NCI-H774 (cell line): ENCODE measurements at regions not wholly inside any gene's neighbourhood (a gene's known extent, or its start where the extent isn't known, plus 50 kb on each side); places are given as distances from the start of the nearest gene placed in this dataset.

Experiments used
- DNase-seq: peaks from one replicate; lab custom pipeline; 2025; lab: John Stamatoyannopoulos, UW

GRCh38 chr2:59440491-59440890, 1113.0 kb downstream of the BCL11A start:
- no peak for DNase-seq

DNA sequence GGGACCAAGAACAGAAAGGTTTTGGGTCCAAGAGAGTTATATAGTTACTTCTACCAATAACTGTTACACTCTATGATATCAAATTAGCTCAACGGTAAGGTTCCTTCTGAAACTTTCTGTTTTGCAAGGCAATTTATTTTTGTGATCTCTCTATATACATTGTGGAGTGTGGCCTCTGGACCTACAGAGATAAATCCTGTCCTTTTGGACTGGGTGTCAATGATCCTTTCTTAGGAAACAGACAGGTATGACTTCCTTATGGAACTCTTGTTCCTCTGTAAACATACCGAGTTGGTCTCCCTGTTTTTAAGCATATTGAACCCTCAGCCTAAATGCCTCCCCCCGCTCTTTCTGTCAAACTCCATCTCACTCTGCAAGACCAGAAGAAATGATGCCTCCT, 1117.8 kb downstream of the BCL11A start:
- no peak for DNase-seq

DNA sequence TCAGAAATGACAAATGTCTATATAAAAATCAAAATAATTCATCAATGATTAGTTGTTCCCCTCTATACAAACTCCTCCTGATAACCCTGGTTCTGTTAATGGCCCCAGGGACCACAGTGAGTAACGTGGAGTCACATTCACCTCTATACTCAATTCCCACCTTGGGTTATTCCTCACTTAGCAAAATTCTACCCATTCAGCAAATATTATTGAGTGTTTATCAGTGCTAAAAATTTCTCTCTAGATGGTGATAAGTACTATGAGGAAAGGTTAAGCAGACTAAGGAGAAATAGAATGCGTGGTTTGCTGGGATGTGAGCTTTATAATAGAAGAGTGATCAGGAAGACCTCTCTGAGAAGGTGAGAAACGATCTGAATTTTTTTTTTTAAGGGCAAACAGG, 1124.5 kb downstream of the BCL11A start:
- no peak for DNase-seq

GRCh38 chr2:59427980-59428379, 1125.5 kb downstream of the BCL11A start:
- DNase-seq = no peak

DNA sequence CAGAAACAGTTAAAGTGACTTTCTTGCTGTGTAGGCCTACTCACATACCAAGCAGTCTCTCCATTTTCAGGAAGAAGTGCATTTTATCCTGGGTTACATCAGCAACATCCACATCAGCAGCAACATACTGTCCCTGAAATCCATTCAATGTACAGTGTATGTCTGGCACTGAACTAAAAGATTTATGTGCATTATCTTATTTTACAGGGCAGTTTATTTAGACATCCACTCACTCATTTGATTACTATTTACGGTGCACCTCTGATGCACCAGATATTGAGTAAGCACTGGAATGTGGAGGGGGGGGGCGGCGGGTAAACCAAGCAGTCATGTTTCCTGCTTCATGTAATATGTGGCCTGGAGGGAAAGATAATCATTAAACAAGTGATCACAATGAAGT, 1128.2 kb downstream of the BCL11A start:
- DNase-seq = no peak

DNA sequence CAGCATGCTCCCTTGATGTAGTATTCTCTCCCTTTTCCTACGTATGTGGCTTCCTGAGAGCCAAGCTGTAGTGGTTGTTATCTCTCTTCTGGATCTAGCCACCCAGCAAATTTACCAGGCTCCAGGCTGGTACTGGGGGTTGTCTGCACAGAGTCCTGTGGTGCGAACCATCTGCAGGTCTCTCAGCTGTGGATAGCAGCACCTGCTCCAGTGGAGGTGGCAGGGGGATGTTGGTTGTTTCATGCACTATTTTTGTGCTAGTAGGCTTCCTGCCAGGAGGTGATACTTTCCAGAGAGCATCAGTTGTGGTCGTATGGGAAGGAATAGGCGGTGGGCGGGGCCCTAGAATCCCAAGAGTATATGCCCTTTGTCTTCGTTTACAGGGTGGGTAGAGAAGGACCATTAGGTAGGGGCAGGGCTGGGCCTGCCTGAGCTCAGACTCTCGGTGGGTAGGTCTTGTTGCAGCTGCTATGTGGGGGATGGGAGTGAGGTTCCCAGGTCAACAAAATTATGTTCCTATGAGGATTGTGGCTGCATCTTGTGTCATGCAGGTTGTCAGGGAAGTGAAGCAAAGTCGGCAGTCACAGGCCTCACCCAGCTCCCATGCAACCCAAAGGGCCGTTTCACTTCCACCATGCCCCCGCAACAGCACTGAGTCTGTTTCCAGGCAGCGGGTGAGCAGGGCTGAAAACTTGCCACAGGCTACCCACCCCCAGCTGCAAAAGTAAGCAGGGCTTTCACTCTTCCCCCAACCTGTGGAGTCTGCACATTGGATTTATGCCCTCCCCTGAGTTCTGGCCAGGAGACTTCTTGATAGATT, 1139.5 kb downstream of the BCL11A start:
- no peak for DNase-seq

DNA sequence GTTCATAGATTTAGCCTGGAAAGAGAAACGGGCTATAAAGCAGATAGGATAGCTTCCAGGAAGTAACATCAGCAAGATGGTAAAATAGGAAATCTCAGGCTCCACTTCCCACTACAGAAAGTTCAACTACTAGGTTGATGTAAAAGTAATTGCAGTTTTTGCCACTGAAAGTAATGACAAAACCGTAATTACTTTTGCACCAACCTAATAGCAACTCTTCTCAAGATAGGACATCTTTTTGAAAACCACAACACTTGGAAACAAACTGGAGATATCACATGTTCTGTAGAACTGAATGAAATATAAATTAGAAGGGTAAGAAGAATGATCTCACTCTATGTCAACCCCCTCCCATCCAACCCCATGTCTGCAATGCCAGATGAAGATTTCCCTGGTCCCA, 1154.3 kb downstream of the BCL11A start:
- DNase-seq = no peak

DNA sequence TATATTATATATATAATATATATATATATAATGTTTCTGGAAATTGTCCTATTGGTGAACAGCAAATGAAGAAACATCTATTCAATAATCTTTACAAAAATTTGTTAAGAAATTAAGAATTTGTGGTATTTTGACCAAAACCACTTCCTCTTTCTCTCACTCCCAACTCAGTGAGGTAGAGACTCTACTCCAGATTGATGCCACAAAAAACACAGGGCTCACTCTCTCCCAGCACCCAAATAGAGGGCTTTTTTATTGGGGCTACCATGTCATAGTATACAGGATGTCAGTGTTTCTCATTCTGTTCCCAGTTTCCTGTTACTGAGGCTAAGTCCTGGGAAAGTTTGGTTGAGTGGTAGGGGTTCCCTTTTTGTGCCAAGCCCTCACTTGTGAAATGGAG, 1155.4 kb downstream of the BCL11A start:
- no peak for DNase-seq

DNA sequence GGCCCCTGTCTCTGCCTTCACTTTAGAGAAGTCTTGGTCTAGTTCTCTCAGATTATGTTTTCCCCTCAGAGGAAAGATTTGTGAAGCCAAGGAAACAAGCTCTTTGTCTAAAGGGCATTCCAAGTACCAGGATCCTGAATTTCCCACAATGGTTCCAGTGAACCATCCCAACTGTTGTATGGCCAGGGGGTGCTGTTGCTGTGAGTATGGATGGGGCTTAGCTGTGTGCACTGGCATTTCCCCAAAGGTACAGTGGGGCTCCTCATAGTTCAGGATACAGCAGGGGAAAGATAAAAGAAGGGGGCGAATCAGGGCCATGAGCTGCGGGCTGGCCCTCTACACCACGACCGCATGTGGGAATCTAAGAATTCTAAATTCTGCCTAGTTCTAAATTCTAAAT, 1154.0 kb upstream of the FANCL start:
- DNase-seq = no peak

GRCh38 chr2:59391896-59392295, 1150.8 kb upstream of the FANCL start:
- no peak for DNase-seq

DNA sequence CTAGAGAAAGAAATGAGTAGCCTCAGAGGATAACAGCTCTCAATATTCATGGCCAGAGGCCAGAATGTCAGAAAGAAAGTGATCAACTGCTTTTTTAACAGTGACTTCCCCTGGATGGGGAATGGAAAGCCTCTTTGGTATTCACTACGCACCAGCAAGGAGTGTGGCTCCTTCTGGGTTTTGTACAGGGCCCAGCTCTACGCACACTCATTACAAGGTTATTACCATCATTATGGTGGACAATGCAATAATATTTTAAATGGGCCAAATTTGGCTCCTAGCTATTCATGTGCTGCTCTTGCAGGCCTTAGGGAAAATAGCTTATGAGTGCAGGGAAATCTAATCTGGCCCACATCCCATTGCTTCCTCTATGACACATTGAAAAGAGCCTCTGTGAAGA, 1149.5 kb upstream of the FANCL start:
- DNase-seq = no peak

DNA sequence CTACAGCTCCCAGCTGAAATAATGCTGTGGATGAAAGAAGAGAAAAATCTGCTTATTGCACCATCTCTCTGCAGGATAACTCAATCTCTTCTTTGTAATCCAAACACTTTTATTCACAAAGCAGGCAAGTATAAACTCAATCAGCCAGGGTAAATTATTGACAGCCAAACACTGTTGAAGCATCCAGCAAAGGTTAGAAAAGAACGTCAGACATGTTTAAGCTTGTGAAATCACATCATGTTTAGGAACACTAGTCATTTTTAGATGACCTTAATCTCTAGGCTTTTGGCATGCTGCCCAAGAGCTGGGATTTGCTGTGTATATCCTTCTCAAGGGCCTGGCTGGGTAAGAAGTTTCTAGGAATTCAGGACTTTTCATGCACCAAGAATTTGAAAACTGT, 1148.1 kb upstream of the FANCL start:
- DNase-seq = no peak

- no peak for DNase-seq
Measured at GRCh38 chr2:59385971-59386370, 1144.8 kb upstream of the FANCL start.

- peak; percentile 40 for DNase-seq
Measured at GRCh38 chr2:59383473-59383872, 1142.3 kb upstream of the FANCL start.

- no peak for DNase-seq
Measured at GRCh38 chr2:59378127-59378526, 1137.0 kb upstream of the FANCL start.

DNA sequence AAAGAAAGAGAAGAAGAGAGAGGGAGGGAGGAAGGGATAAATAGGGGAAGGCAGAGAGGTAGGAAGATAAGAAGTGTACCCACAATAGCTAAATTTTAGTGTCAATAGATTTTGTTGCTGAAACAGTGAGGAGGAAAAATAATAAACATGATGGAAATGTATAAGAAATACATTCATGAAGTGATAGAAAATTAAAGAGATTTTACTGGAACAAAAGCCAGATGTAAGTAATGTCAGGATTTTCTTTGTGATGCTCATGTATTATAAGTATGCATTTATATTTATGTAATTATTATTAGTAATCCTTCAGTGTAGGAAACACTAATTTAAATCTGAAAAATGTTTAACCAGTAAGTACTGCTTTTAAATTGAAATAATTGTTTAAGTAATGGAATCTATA, 1125.2 kb upstream of the FANCL start:
- no peak for DNase-seq

- DNase-seq = no peak
Measured at GRCh38 chr2:59354498-59354897, 1113.4 kb upstream of the FANCL start.

DNA sequence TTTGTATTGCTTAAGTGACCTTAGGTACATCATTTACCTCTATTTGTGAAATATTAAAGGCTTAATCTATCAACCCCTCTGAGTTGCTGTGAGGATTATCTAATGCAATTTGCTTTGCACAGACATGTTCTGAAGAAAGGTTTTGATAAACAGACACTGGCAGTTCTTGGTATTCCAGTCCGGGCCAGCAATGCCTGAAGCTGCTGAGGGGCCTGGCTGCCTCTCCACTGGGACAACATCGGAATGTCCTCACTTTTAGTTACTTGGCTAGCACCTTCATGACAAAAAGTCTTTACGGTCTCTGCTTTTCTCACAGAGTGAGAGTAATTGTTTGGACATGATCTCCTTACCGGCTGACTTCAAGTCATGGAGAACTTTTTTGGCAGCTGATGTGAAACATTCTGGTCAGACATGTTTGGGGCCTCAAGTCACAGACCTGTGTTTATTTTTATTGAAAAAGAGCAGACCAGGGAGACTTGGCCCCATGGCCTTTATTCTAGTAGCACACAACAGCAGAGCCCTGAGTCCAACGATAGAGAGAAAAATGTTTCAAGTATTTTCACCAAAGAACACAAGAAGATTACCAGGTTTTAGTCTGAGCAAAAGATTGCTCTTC, 1112.3 kb upstream of the FANCL start:
- DNase-seq = no peak

DNA sequence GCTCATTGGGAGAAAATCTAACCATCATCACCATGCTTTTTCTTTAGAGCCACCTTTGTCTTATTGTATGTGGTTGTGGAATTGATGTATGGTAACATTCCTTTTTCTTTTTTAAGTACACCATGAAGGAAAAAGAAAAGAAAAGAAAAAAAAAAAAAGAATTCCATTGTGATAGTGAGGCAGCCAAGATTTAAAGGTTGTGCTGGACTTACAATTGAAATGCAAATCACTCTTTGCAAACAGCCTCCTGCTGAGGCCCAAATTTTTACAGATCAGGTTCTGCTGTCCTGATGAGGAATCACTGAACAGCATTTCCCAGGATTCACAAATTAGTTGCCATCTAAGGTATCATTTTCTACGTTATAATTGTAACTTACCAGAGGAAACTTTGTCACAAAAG, 1101.0 kb upstream of the FANCL start:
- no peak for DNase-seq

- DNase-seq = no peak
Measured at GRCh38 chr2:59339837-59340207, 1098.7 kb upstream of the FANCL start.

DNA sequence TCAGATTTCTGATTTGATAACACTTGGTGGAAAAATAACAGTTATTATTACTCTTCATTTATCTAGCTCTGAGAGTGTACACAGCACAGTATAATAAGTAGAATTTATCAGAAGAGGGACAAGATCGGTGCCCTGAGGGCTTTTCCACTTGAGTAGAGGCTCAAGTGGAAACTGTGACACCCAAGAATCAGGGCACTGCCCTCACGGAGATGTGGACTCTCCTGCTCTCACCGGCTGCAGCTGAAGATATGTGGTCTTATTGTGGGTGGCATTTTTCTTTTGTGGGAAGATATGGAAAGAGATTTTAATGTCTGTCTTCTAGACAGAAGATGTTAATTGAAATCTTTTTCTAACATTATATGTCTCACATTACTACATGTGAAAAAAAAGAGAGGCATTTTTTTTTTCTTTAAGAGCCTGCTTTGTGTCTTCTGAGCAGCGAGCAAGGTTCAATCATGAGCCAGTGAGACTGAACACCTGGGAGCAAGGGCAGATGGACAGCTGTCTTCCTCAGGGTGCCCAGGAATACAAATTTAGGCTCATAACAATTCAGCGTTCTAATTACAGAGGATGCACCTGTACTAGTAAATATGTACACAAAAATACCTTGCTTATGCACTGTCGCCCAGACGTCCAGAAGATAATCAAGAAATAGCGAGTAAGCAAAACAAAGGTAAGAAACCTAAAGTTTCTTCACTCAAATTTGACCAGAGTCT, 1098.2 kb upstream of the FANCL start:
- DNase-seq = no peak

DNA sequence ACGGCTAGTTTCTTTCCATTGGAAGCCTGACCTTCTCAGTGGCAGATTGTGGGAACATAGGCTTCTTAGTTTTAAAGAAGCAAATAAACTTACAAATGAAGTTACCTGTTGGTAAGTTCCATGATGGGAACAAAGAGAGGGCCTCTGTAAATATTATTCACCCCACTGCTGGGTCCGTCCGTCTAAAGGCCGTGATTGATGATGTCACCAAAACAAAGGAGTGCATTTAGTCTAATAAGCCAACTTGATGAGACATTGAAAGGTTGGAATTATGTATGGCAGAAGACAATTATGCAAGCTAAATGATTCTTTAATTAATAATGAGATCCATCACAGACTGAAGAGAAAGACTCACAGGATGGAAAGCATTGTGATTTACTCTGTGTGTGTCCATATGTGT, 1091.9 kb upstream of the FANCL start:
- no peak for DNase-seq
